ENCODE measurements at regions not wholly inside any gene's neighbourhood (a gene's known extent, or its start where the extent isn't known, plus 50 kb on each side); places are given as distances from the start of the nearest gene placed in this dataset.

DNA sequence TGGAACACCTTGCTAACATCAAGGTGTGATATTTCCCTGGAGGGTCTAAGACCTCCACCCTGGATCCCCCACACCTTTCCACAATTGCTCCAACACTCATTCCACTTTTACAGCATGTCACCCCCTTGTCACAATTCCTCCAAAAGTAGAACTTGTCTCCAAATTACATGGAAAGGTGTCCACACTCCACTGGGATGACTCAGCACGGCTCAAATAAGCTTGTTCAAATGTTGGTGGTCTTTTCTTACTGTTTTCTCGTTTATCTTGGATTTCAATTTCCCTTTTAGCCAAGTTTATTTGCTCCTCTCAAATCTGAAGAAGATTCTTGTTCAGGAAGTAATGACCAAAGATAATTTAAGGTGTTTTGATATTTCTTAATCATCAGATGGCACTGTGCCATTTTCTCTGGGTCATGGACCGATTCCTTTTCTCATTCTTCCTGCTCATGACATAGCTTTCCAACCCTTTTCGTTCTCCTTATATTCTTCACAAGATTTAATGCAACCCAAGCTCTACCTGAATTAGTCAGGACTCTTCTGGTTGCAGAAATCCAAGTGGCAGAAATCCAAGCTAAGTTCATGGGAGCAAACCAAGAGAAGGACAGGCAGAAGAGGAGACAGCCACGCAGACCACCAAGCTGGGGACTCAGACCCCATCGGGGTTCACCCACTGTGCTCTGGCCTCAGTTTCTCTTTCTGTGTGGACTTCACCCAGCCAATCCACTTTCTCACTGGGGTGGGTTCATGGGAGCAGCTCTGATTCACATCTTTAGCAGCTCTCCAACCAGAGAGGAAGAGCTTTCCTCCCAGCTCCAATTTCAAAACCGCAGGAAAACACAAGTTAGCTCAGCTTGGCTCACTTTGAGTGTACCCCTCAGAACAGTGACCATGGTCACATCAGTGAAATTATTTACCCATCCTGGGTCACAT is 110.5 kb upstream of the CDYL start:
- TF ChIP-seq CTCF (conservative IDR thresholded peaks at IDR 0.05 in 1 of 2, IDR thresholded peaks at IDR 0.05 in 1 of 2; ENCODE audit: extremely low read depth in 1 of 2, insufficient read depth in 1 of 2, low read depth in 1 of 2, low read length in 2 of 2) (no peak), EZH2 (IDR thresholded peaks at IDR 0.05; ENCODE audit: borderline replicate concordance, low read length) (no peak)
